Tibial nerve (tissue), 4 donors: ENCODE measurements at regions not wholly inside any gene's neighbourhood (a gene's known extent, or its start where the extent isn't known, plus 50 kb on each side); places are given as distances from the start of the nearest gene placed in this dataset.

Experiments used
- DNase-seq, 2 donors: peaks; one replicate each; pipeline ENCODE4 v3.0.0-alpha.2; 2019; ENCODE audit warnings: low spot score in 2 of 2
- H3K27ac ChIP-seq, 4 donors: fragments of 200-600 bp; sonication (generic) in 3 of 4; one replicate each; pipeline ENCODE4 v1.5.1; 2017 to 2019; ENCODE audit warnings: mild to moderate bottlenecking in 1 of 4
- H3K27me3 ChIP-seq, 2 donors: fragments of 200-600 bp; sonication (generic) in 1 of 2; one replicate each; pipeline versions ENCODE4 v1.5.1 to v1.6.0; 2017 to 2019
- H3K36me3 ChIP-seq, 3 donors: fragments of 200-600 bp; sonication (generic); one replicate each; pipeline ENCODE4 v1.5.1; 2018 to 2019
- H3K4me1 ChIP-seq, 4 donors: fragments of 200-600 bp; sonication (generic) in 3 of 4; one replicate each; pipeline ENCODE4 v1.5.1; 2017 to 2019
- H3K4me3 ChIP-seq, 4 donors: fragments of 200-600 bp; sonication (generic) in 3 of 4; one replicate each; pipeline ENCODE4 v1.5.1; 2017 to 2019; ENCODE audit warnings: mild to moderate bottlenecking in 1 of 4, moderate library complexity in 1 of 4
- H3K9me3 ChIP-seq, 4 donors: fragments of 200-600 bp; sonication (generic) in 3 of 4; one replicate each; pipeline ENCODE4 v1.5.1; 2017 to 2019
- EP300 ChIP-seq, 2 donors: sonication (generic); formaldehyde crosslinking; IDR thresholded peaks; one replicate each; pipeline ENCODE4 v1.6.1; 2017; ENCODE audit warnings: antibody characterized with exemption in 2 of 2, mild to moderate bottlenecking in 1 of 2
- POLR2A ChIP-seq, 2 donors: fragments of 450-650 bp; IDR thresholded peaks; one replicate each; pipeline ENCODE4 v1.6.1; 2017; ENCODE audit warnings: antibody characterized with exemption in 2 of 2, mild to moderate bottlenecking in 2 of 2, moderate library complexity in 2 of 2
- WGBS, 2 donors: methylation state at CpG; one replicate each; pipeline ENCODE4 v1.1.5; 2018; 5-methylcytosine and 5-hydroxymethylcytosine counted together
- TF ChIP-seq, protein P1 (sequence below), 5 experiments: fragments of 200-600 bp in 3 of 5; fragments of 450-650 bp in 2 of 5; sonication (generic) in 3 of 5; IDR thresholded peaks; one replicate each; pipeline ENCODE4 v1.5.1; 2016 to 2019; ENCODE audit warnings: antibody characterized with exemption in 5 of 5, mild to moderate bottlenecking in 3 of 5, moderate library complexity in 2 of 5

DNA sequence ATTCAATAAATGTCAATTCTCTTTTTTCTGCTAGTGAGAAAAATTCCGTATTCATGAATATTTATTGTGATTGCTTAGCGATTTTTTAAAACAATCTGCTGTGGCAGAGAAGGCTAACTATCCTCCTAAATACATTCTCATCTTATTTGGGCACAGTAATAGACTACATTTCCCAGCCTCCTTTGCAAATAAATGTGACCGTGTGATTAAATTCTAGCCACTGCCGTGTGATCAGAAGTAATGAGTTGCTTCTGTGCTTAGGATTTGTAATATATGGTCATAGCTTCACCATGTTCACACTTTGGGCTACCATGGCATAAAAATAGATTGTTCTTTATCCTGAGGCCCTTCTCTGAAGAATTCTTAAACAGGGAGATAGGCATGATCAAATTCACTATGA, 179.6 kb downstream of the FAM124B start:
- Histone ChIP-seq H3K4me1 (peaks cover 0 to 20% (median 5%) of the 10 kb centered on the region in 4 donors), H3K9me3 (peaks cover 0 to 4% (median 0%) of the 10 kb centered on the region in 4 donors)

DNA sequence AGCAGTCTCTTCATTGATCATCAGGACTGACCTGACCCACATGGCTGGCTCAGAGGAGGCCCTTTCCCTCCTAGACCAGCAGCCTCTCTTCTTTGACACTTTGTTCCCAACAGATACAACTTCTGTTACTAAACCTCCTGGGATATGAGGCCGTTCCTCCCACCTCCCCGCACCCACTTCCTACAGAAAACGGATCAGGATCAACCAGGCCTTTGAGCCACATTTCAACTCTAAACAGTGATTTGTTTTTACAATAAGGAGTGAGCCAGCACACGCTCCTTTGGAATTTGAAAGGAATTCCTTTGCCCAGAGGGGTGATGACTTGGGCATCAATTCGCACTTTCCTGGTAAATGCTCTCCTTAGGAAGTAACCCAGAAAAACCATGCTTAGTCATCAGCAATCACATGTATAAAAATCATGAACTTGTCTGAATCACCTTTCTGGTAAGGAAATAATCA, 180.4 kb downstream of the FAM124B start:
- H3K36me3 ChIP-seq: no peaks in the 10 kb centered on the region
- H3K27ac ChIP-seq: peak overlapping the region in 1 of 4 donors; percentile 74
- peak in 1 of 2 donors; percentile 22 for TF ChIP-seq EP300 (IDR thresholded peaks at IDR 0.05)
- no peak for TF ChIP-seq POLR2A (IDR thresholded peaks at IDR 0.05)
- no peaks in the 10 kb centered on the region for H3K27me3 ChIP-seq
- H3K9me3 ChIP-seq: peaks cover 0 to 4% (median 0%) of the 10 kb centered on the region in 4 donors
- WGBS, 2 donors: 25 to 34% methylated on average over 5 of the region's 5 CpGs
- DNase-seq: no peak
- no peak overlapping the region for H3K4me3 ChIP-seq
- H3K4me1 ChIP-seq: peaks cover 0 to 20% (median 5%) of the 10 kb centered on the region in 4 donors

More for the DNA sequence above, 179.6 kb downstream of the FAM124B start:
- Histone ChIP-seq H3K36me3 (no peaks in the 10 kb centered on the region), H3K27ac (peak overlapping the region in 1 of 4 donors; percentile 74), H3K4me3 (no peak overlapping the region), H3K27me3 (no peaks in the 10 kb centered on the region)
- no peak for DNase-seq
- 42 to 47% methylated on average over 4 of the region's 4 CpGs for WGBS, 2 donors
- TF ChIP-seq, protein P1, sequence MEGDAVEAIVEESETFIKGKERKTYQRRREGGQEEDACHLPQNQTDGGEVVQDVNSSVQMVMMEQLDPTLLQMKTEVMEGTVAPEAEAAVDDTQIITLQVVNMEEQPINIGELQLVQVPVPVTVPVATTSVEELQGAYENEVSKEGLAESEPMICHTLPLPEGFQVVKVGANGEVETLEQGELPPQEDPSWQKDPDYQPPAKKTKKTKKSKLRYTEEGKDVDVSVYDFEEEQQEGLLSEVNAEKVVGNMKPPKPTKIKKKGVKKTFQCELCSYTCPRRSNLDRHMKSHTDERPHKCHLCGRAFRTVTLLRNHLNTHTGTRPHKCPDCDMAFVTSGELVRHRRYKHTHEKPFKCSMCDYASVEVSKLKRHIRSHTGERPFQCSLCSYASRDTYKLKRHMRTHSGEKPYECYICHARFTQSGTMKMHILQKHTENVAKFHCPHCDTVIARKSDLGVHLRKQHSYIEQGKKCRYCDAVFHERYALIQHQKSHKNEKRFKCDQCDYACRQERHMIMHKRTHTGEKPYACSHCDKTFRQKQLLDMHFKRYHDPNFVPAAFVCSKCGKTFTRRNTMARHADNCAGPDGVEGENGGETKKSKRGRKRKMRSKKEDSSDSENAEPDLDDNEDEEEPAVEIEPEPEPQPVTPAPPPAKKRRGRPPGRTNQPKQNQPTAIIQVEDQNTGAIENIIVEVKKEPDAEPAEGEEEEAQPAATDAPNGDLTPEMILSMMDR (IDR thresholded peaks at IDR 0.05): no peak
- no peak for TF ChIP-seq POLR2A (IDR thresholded peaks at IDR 0.05)
- no peak for TF ChIP-seq EP300 (IDR thresholded peaks at IDR 0.05)

DNA sequence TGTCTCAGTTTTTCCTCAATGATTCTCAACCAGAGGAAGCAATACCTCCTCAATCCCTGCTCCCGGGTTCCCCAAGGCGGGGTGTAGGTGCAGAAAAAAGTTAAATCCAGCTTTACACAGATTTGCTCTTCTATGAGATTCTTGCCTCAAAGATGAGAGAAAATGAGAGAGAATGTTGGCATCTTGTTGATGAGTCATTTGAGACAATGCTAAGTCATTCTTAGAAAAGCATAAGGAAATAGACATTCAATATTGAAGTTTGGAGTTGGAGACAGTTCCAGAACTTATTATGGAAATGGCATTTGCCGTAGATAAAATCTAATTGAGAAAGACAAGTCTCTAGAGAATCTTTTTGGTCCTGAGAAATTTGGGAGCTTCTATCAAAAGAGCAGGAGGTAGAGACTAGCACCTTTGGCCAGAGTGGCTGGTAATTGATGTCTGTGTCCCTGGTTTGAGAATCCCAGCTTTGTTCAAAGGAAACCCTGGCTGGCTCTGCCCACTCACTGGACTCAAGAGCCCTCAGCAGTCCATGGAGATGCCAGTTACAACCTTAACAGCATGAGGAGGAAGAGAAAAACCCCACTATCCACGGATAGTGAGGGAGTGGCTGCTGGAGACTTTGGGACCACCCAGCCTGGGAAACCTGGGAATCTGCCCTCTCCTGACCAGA, 181.2 kb downstream of the FAM124B start:
- no peaks in the 10 kb centered on the region for H3K36me3 ChIP-seq
- H3K4me1 ChIP-seq: peaks cover 0 to 20% (median 5%) of the 10 kb centered on the region in 4 donors
- H3K4me3 ChIP-seq: no peak overlapping the region
- H3K9me3 ChIP-seq: peaks cover 0 to 4% (median 0%) of the 10 kb centered on the region in 4 donors
- WGBS, 2 donors: 53 to 58% methylated on average over 4 of the region's 4 CpGs
- TF ChIP-seq, protein P1 (IDR thresholded peaks at IDR 0.05): no peak
- DNase-seq: no peak
- no peaks in the 10 kb centered on the region for H3K27me3 ChIP-seq
- peak overlapping the region in 1 of 4 donors; percentile 74 for H3K27ac ChIP-seq

- WGBS, 2 donors: 72 to 75% methylated on average over 5 of the region's 5 CpGs
- no peaks in the 10 kb centered on the region for H3K36me3 ChIP-seq
- TF ChIP-seq, protein P1 (IDR thresholded peaks at IDR 0.05): no peak
- TF ChIP-seq EP300 (IDR thresholded peaks at IDR 0.05) (no peak), POLR2A (IDR thresholded peaks at IDR 0.05) (no peak)
Observed at GRCh38 chr2:224219781-224220180, 180.7 kb upstream of the SERPINE2 start.

DNA sequence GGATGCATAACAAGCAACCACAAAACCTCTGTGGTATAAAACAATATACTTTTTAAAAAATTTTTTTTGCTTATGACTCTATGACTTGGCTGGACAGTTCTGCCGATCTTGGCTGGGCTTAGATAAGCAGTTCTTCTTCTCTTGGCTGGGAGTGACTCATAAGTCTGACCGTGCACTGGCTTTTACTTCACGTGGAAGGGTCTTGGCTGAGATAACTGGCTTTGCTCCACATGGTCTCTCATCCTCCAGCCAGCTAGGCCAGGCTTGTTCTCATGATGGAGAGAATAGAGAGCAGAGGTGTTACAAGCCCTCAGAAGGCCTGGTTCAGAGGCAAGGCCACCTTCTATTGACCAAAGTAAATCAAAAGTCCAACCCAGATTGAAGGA, 178.9 kb upstream of the SERPINE2 start:
- Histone ChIP-seq H3K36me3 (no peaks in the 10 kb centered on the region), H3K27ac (no peak overlapping the region), H3K4me3 (no peak overlapping the region), H3K4me1 (peaks cover 0 to 18% (median 5%) of the 10 kb centered on the region in 4 donors), H3K27me3 (no peaks in the 10 kb centered on the region), H3K9me3 (peaks cover 0 to 4% (median 0%) of the 10 kb centered on the region in 4 donors)
- 26 to 30% methylated on average over 3 of the region's 3 CpGs for WGBS, 2 donors
- TF ChIP-seq POLR2A (IDR thresholded peaks at IDR 0.05) (no peak), EP300 (IDR thresholded peaks at IDR 0.05) (no peak)
- TF ChIP-seq, protein P1 (IDR thresholded peaks at IDR 0.05): no peak
- no peak for DNase-seq

More at GRCh38 chr2:224219781-224220180, 180.7 kb upstream of the SERPINE2 start:
- H3K9me3 ChIP-seq: peaks cover 0 to 4% (median 0%) of the 10 kb centered on the region in 4 donors
- H3K4me3 ChIP-seq: no peak overlapping the region
- H3K27me3 ChIP-seq: no peaks in the 10 kb centered on the region
- H3K4me1 ChIP-seq: peaks cover 0 to 20% (median 5%) of the 10 kb centered on the region in 4 donors
- DNase-seq: no peak
- H3K27ac ChIP-seq: no peak overlapping the region
